ENCODE measurements at regions not wholly inside any gene's neighbourhood (a gene's known extent, or its start where the extent isn't known, plus 50 kb on each side); places are given as distances from the start of the nearest gene placed in this dataset.
"Not testable (repeated sequence)": the region's sequence is repeated elsewhere in the genome, so short reads cannot be mapped to it uniquely, and the experiment has no call there.

- Histone ChIP-seq H3K4me1 (no peaks in the 10 kb centered on the region), H3K27ac (no peak overlapping the region), H3K36me3 (no peaks in the 10 kb centered on the region), H3K4me3 (no peak overlapping the region), H3K9me3 (peaks cover 0 to 9% (median 3%) of the 10 kb centered on the region in 12 donors), H3K27me3 (no peaks in the 10 kb centered on the region)
- no peak for DNase-seq
- 60 to 71% (median 69%) methylated on average over 6 of the region's 6 CpGs for WGBS, 4 donors
- no peak for ATAC-seq
- TF ChIP-seq POLR2A (IDR thresholded peaks at IDR 0.05) (no peak), CTCF (IDR thresholded peaks at IDR 0.05) (no peak)
- intact Hi-C loops (cut with DNase I) = no loop called here
Measured at GRCh38 chr15:79572691-79573404, 140.7 kb downstream of the MINAR1 start.

GRCh38 chr15:79574431-79575273 is 142.5 kb downstream of the MINAR1 start:
- H3K27me3 ChIP-seq; H3K4me1 ChIP-seq; DNase-seq; H3K4me3 ChIP-seq; H3K27ac ChIP-seq; H3K9me3 ChIP-seq; intact Hi-C loops (cut with DNase I); ATAC-seq; H3K36me3 ChIP-seq: not testable (repeated sequence)
- 76 to 92% (median 84%) methylated on average over 2 of the region's 2 CpGs for WGBS, 4 donors

GRCh38 chr15:79582650-79583049 is 150.5 kb downstream of the MINAR1 start:
- H3K36me3 ChIP-seq = no peaks in the 10 kb centered on the region
- H3K27me3 ChIP-seq = peaks cover 0 to 6% (median 0%) of the 10 kb centered on the region in 9 donors
- no peaks in the 10 kb centered on the region for H3K9me3 ChIP-seq
- H3K27ac ChIP-seq = no peak overlapping the region
- no peak for ATAC-seq
- intact Hi-C loops (cut with DNase I) = no loop called here
- TF ChIP-seq POLR2A (IDR thresholded peaks at IDR 0.05) = no peak
- TF ChIP-seq CTCF (IDR thresholded peaks at IDR 0.05) = no peak
- DNase-seq = no peak
- no peak overlapping the region for H3K4me3 ChIP-seq
- H3K4me1 ChIP-seq = no peaks in the 10 kb centered on the region

GRCh38 chr15:79592126-79592525 is 160.0 kb downstream of the MINAR1 start:
- no peak for ATAC-seq
- Histone ChIP-seq H3K4me1 (no peaks in the 10 kb centered on the region), H3K27ac (no peak overlapping the region), H3K27me3 (peaks cover 0 to 16% (median 0%) of the 10 kb centered on the region in 9 donors), H3K36me3 (no peaks in the 10 kb centered on the region), H3K4me3 (no peak overlapping the region), H3K9me3 (no peaks in the 10 kb centered on the region)
- intact Hi-C loops (cut with DNase I) = loop anchor here in 2 of 10 donors (5.0 to 10.0 kb wide), 2 partner anchors 207 to 210 kb away; no protein-coding TSS in a partner anchor
- WGBS, 4 donors = 69 to 75% (median 73%) methylated on average over 6 of the region's 6 CpGs
- no peak for DNase-seq
- no peak for TF ChIP-seq POLR2A (IDR thresholded peaks at IDR 0.05)
